ENCODE measurements at regions not wholly inside any gene's neighbourhood (a gene's known extent, or its start where the extent isn't known, plus 50 kb on each side); places are given as distances from the start of the nearest gene placed in this dataset.

GRCh38 chr3:102529452-102529851 lies 94.6 kb downstream of the ZPLD1 start:
- DNase-seq: peak; percentile 65

- no peak for DNase-seq
Measured at GRCh38 chr3:102530415-102531181, 95.8 kb downstream of the ZPLD1 start.

- peak; percentile 32 for DNase-seq
Measured at GRCh38 chr3:102531686-102532085, 96.9 kb downstream of the ZPLD1 start.

GRCh38 chr3:102532901-102533300 lies 98.1 kb downstream of the ZPLD1 start:
- peak; percentile 91 for DNase-seq

- peak; percentile 33 for DNase-seq
Measured at GRCh38 chr3:102533784-102534183, 99.0 kb downstream of the ZPLD1 start.

- DNase-seq: peak; percentile 83
Measured at GRCh38 chr3:102536456-102536855, 101.6 kb downstream of the ZPLD1 start.

GRCh38 chr3:102537123-102537522 lies 102.3 kb downstream of the ZPLD1 start:
- peak; percentile 46 for DNase-seq

GRCh38 chr3:102544741-102545140 lies 109.9 kb downstream of the ZPLD1 start:
- DNase-seq: no peak

- DNase-seq: no peak
Measured at GRCh38 chr3:102545276-102545675, 110.5 kb downstream of the ZPLD1 start.

GRCh38 chr3:102553876-102554275 lies 119.1 kb downstream of the ZPLD1 start:
- no peak for DNase-seq

GRCh38 chr3:102570511-102570910 lies 135.7 kb downstream of the ZPLD1 start:
- no peak for DNase-seq

GRCh38 chr3:102571006-102571405 lies 136.2 kb downstream of the ZPLD1 start:
- no peak for DNase-seq

GRCh38 chr3:102571720-102572384 lies 137.0 kb downstream of the ZPLD1 start:
- DNase-seq: no peak

- no peak for DNase-seq
Measured at GRCh38 chr3:102573483-102574028, 138.7 kb downstream of the ZPLD1 start.

- no peak for DNase-seq
Measured at GRCh38 chr3:102574355-102574754, 139.5 kb downstream of the ZPLD1 start.

- DNase-seq: no peak
Measured at GRCh38 chr3:102576651-102577050, 141.8 kb downstream of the ZPLD1 start.

GRCh38 chr3:102577082-102577789 lies 142.4 kb downstream of the ZPLD1 start:
- no peak for DNase-seq

- no peak for DNase-seq
Measured at GRCh38 chr3:102580760-102581159, 145.9 kb downstream of the ZPLD1 start.

GRCh38 chr3:102586485-102586884 lies 151.7 kb downstream of the ZPLD1 start:
- DNase-seq: no peak

- DNase-seq: no peak
Measured at GRCh38 chr3:102593812-102594602, 159.2 kb downstream of the ZPLD1 start.

- no peak for DNase-seq
Measured at GRCh38 chr3:102595057-102595456, 160.2 kb downstream of the ZPLD1 start.

GRCh38 chr3:102599819-102600576 lies 165.2 kb downstream of the ZPLD1 start:
- DNase-seq: no peak

Data from OCI-M1 (cell line).